ENCODE measurements at regions not wholly inside any gene's neighbourhood (a gene's known extent, or its start where the extent isn't known, plus 50 kb on each side); places are given as distances from the start of the nearest gene placed in this dataset.
"Not testable (repeated sequence)": the region's sequence is repeated elsewhere in the genome, so short reads cannot be mapped to it uniquely, and the experiment has no call there.

DNA sequence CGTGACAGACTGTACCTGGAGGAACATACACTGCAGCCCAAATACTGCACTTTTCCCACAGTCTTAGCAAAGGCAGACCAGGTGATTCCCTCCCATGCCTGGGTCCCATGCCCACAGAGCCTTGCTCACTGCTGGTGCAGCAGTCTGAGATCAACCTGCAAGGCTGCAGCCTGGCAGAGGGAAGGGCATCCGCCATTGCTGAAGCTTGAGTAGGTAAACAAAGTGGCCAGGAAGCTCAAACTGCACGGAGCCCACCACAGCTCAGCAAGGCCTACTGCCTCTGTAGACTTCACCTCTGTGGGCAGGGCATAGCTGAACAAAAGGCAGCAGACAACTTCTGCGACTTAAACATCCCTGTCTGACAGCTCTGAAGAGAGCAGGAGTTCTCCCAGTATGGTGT, 597.8 kb upstream of the MBL2 start:
- Histone ChIP-seq H3K27ac (no peak overlapping the region), H3K4me3 (no peak overlapping the region), H3K9me3 (peaks cover 0 to 6% (median 0%) of the 10 kb centered on the region in 12 donors), H3K36me3 (no peaks in the 10 kb centered on the region), H3K4me1 (no peaks in the 10 kb centered on the region), H3K27me3 (no peaks in the 10 kb centered on the region)
- no peak for ATAC-seq
- TF ChIP-seq POLR2A (IDR thresholded peaks at IDR 0.05): no peak
- no peak for TF ChIP-seq CTCF (IDR thresholded peaks at IDR 0.05)
- intact Hi-C loops (cut with DNase I): no loop called here
- DNase-seq: no peak
- WGBS, 4 donors: 83 to 94% (median 87%) methylated on average over 3 to 4 of the region's 4 CpGs

DNA sequence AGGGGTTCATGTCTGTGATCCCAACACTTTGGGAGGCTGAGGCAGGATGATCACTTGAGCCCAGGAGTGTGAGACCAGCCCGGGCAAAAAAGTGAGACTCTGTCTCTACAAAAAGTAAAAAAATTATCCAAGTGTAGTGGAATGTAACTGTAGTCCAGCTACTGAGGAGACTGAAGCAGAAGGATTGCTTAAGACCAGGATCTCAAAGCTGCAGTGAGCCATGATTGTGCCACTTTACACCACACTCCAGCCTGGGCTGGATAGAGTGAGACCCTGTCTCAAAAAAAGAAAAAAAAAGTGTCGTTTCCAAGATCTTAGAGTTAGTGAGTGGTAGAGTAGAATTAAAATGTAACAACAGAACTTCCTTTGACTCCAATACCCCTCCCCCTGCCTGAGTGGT, 589.4 kb upstream of the MBL2 start:
- Histone ChIP-seq H3K36me3 (no peaks in the 10 kb centered on the region), H3K4me3 (no peak overlapping the region), H3K9me3 (peaks cover 0 to 6% (median 0%) of the 10 kb centered on the region in 12 donors), H3K4me1 (no peaks in the 10 kb centered on the region), H3K27ac (no peak overlapping the region), H3K27me3 (no peaks in the 10 kb centered on the region)
- DNase-seq (no peak), ATAC-seq (no peak)
- intact Hi-C loops (cut with DNase I): no loop called here
- WGBS, 4 donors: 70 to 80% (median 73%) methylated on average over 2 of the region's 2 CpGs
- TF ChIP-seq CTCF (IDR thresholded peaks at IDR 0.05) (no peak), POLR2A (IDR thresholded peaks at IDR 0.05) (no peak)

DNA sequence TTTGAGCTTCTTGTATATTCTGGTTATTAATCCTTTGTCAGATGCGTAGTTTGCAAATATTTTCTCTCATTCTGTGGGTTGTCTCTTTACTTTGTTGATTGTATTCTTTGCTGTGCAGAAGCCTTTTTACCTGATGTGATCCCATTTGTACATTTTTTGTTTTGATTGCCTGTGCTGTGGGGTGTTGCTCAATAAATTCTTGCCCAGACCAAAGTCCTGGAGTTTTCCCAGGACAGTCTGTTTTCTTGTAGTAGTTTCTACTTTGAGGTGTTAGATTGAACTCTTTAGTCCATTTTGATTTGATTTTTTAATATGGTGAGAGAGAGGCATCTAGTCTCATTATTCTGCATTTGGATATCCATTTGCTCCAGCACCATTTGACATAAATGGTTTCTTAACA, 588.7 kb upstream of the MBL2 start:
- TF ChIP-seq POLR2A (IDR thresholded peaks at IDR 0.05) (no peak), CTCF (IDR thresholded peaks at IDR 0.05) (no peak)
- Histone ChIP-seq H3K36me3 (no peaks in the 10 kb centered on the region), H3K9me3 (peaks cover 0 to 6% (median 0%) of the 10 kb centered on the region in 12 donors), H3K27ac (no peak overlapping the region), H3K27me3 (no peaks in the 10 kb centered on the region), H3K4me1 (no peaks in the 10 kb centered on the region), H3K4me3 (no peak overlapping the region)
- 93 to 100% (median 97%) methylated on average over 1 of the region's 1 CpG for WGBS, 4 donors
- intact Hi-C loops (cut with DNase I): no loop called here
- DNase-seq (no peak), ATAC-seq (no peak)

DNA sequence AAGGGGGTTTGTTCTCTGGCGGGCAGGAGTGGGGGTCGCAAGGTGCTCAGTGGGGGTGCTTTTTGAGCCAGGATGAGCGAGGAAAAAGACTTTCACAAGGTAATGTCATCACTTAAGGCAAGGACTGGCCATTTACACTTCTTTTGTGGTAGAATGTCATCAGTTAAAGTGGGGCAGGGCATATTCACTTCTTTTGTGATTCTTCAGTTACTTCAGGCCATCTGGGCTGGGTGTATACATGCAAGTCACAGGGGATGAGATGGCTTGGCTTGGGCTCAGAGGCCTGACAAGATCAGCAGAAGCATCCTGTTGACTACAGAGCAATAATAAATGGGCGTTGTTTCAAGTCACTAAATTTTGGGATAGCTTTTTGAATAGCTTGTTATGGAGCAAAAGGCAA, 586.4 kb upstream of the MBL2 start:
- H3K36me3 ChIP-seq; ATAC-seq; H3K27me3 ChIP-seq; H3K4me3 ChIP-seq; H3K9me3 ChIP-seq; DNase-seq; H3K4me1 ChIP-seq; H3K27ac ChIP-seq; intact Hi-C loops (cut with DNase I): not testable (repeated sequence)
- 62 to 79% (median 74%) methylated on average over 4 of the region's 4 CpGs for WGBS, 4 donors

- Histone ChIP-seq H3K4me1 (no peaks in the 10 kb centered on the region), H3K27ac (no peak overlapping the region), H3K36me3 (no peaks in the 10 kb centered on the region), H3K27me3 (no peaks in the 10 kb centered on the region), H3K9me3 (peaks cover 0 to 4% (median 0%) of the 10 kb centered on the region in 12 donors), H3K4me3 (no peak overlapping the region)
- WGBS, 4 donors: 81 to 87% (median 83%) methylated on average over 4 of the region's 4 CpGs
- DNase-seq: no peak
- no peak for ATAC-seq
- TF ChIP-seq POLR2A (IDR thresholded peaks at IDR 0.05) (no peak), CTCF (IDR thresholded peaks at IDR 0.05) (no peak)
- intact Hi-C loops (cut with DNase I): no loop called here
These were observed 586.0 kb upstream of the MBL2 start for GRCh38 chr10:53358536-53358935.

Measured in heart left ventricle (tissue), 16 donors.